GM12878 (cell line): ENCODE measurements at regions not wholly inside any gene's neighbourhood (a gene's known extent, or its start where the extent isn't known, plus 50 kb on each side); places are given as distances from the start of the nearest gene placed in this dataset.

Experiments used
- ATAC-seq: fragments of 200-7000 bp; cut with Tn5 transposase; 3 replicates; pipeline ENCODE4 v1.9.1; 2020; ENCODE audit warnings: mild to moderate bottlenecking, moderate library complexity
- BruUV-seq: library from RNA; stranded (reverse); fragments of 400-500 nt; replicated peaks from 2 replicates; lab custom pipeline; 2021; lab: Mats Ljungman, UMichigan
- CTCF ChIA-PET: fragments of 300-600 bp; sonication (Branson Sonifier 250); formaldehyde crosslinking; extraction: SDS; loops from one replicate; lab custom pipeline; 2021; ENCODE audit warnings: inconsistent platforms; lab: Yijun Ruan, JAX
- POLR2A ChIA-PET: fragments of 350-600 bp; formaldehyde crosslinking; extraction: SDS; loops from one replicate; lab custom pipeline; 2021; ENCODE audit warnings: inconsistent platforms; lab: Charles Lee
- RAD21 ChIA-PET: fragments of 300-600 bp; sonication (Branson Sonifier 250); formaldehyde crosslinking; loops from one replicate; lab custom pipeline; 2023; ENCODE audit warnings: antibody characterized with exemption; ENCODE audit not compliant: unreplicated experiment; lab: Charles Lee
- SMC1A ChIA-PET: fragments of 300-600 bp; sonication (Branson Sonifier 250); formaldehyde crosslinking; loops from one replicate; lab custom pipeline; 2023; ENCODE audit not compliant: unreplicated experiment, uncharacterized antibody; lab: Charles Lee
- DNase-seq: peaks from one replicate; pipeline ENCODE4 v3.0.0-alpha.2; 2011; ENCODE audit warnings: low read depth, low spot score
- FAIRE-seq: peaks from 3 replicates; lab custom pipeline; 2011; peaks lifted over from hg19 to GRCh38; lab: Jason Lieb, UNC
- H2AFZ ChIP-seq: 2 replicates; pipeline ENCODE4 v1.6.0; 2011; ENCODE audit warnings: low read depth, low read length, control low read depth; ENCODE audit not compliant: control insufficient read depth
- H3K27ac ChIP-seq: 2 replicates; pipeline ENCODE4 v1.5.1; 2011; ENCODE audit warnings: control low read depth; ENCODE audit not compliant: control insufficient read depth, insufficient read depth
- H3K27me3 ChIP-seq, 2 experiments: replicated peaks in 1 of 2; 2 replicates each; pipeline versions ENCODE4 v1.6.0 to v1.6.1; 2011; ENCODE audit warnings: low read length in 1 of 2; ENCODE audit not compliant: control insufficient read depth in 2 of 2, insufficient read depth in 2 of 2
- H3K36me3 ChIP-seq, 2 experiments: 2 replicates each; pipeline ENCODE4 v1.5.1; 2011; ENCODE audit warnings: low read length in 1 of 2; ENCODE audit not compliant: control insufficient read depth in 2 of 2, insufficient read depth in 2 of 2
- H3K4me1 ChIP-seq: 2 replicates; pipeline ENCODE4 v1.6.1; 2011; ENCODE audit warnings: mild to moderate bottlenecking, low read length, moderate library complexity, mixed read lengths; ENCODE audit not compliant: control insufficient read depth, insufficient read depth
- H3K4me2 ChIP-seq: 2 replicates; pipeline ENCODE4 v1.6.0; 2011; ENCODE audit warnings: control low read depth; ENCODE audit not compliant: control insufficient read depth, insufficient read depth
- H3K4me3 ChIP-seq: fragments of 200-600 bp; sonication (generic); 2 replicates; pipeline ENCODE4 v1.5.1; 2016
- H3K79me2 ChIP-seq: 2 replicates; pipeline ENCODE4 v1.6.0; 2011; ENCODE audit warnings: low read length; ENCODE audit not compliant: control insufficient read depth, insufficient read depth
- H3K9ac ChIP-seq: 2 replicates; pipeline ENCODE4 v1.8.0; 2011; ENCODE audit warnings: low read length, control low read depth, mixed read lengths; ENCODE audit not compliant: control insufficient read depth, insufficient read depth
- H3K9me3 ChIP-seq: replicated peaks from 3 replicates; pipeline ENCODE4 v1.5.1; 2011; ENCODE audit warnings: mild to moderate bottlenecking, low read length; ENCODE audit not compliant: control insufficient read depth, insufficient read depth
- H4K20me1 ChIP-seq: 2 replicates; pipeline ENCODE4 v1.6.0; 2011; ENCODE audit not compliant: control insufficient read depth, insufficient read depth
- BHLHE40 ChIP-seq, 2 experiments: fragments of 450-650 bp in 1 of 2; IDR thresholded peaks; 2 replicates each; pipeline ENCODE4 v1.6.1; 2011 to 2017; ENCODE audit warnings: low read depth in 2 of 2, borderline replicate concordance in 1 of 2, improper control_type of control experiment in 1 of 2, low read length in 1 of 2, mild to moderate bottlenecking in 1 of 2
- BRCA1 ChIP-seq: IDR thresholded peaks from 2 replicates; pipeline ENCODE4 v1.6.1; 2011; ENCODE audit warnings: low read depth, low read length, improper control_type of control experiment
- CEBPB ChIP-seq, 2 experiments: fragments of 150-350 bp in 1 of 2; IDR thresholded peaks; 2 replicates each; pipeline ENCODE4 v1.6.1; 2012 to 2014; ENCODE audit warnings: low read depth in 2 of 2, low read length in 2 of 2, borderline replicate concordance in 1 of 2, inconsistent platforms in 1 of 2
- EP300 ChIP-seq, 2 experiments: fragments of 150-350 bp in 1 of 2; IDR thresholded peaks; 2 replicates each; pipeline ENCODE4 v1.6.1; 2011 to 2012; ENCODE audit warnings: low read depth in 2 of 2, low read length in 2 of 2, borderline replicate concordance in 1 of 2, improper control_type of control experiment in 1 of 2, inconsistent platforms in 1 of 2; ENCODE audit not compliant: control insufficient read depth in 1 of 2
- FOXK2 ChIP-seq: fragments of 450-650 bp; IDR thresholded peaks from 2 replicates; pipeline ENCODE4 v1.6.1; 2017; ENCODE audit warnings: mild to moderate bottlenecking, moderate library complexity
- FOXM1 ChIP-seq: IDR thresholded peaks from 2 replicates; pipeline ENCODE4 v1.6.1; 2012; ENCODE audit warnings: low read depth, mild to moderate bottlenecking, inconsistent platforms, low read length, moderate library complexity
- MEF2A ChIP-seq: IDR thresholded peaks from 2 replicates; pipeline ENCODE4 v1.6.1; 2011; ENCODE audit warnings: low read depth, mild to moderate bottlenecking, low read length, moderate library complexity; ENCODE audit not compliant: insufficient read depth
- MTA2 ChIP-seq: fragments of 450-650 bp; IDR thresholded peaks from 2 replicates; pipeline ENCODE4 v1.6.1; 2016; ENCODE audit warnings: low read depth, mild to moderate bottlenecking, moderate library complexity
- NRF1 ChIP-seq: conservative IDR thresholded peaks from 2 replicates; pipeline ENCODE4 v1.6.1; 2011; ENCODE audit warnings: mild to moderate bottlenecking, low read depth, low read length, improper control_type of control experiment
- PAX8 ChIP-seq: fragments of 450-650 bp; IDR thresholded peaks from 2 replicates; pipeline ENCODE4 v1.6.1; 2017; ENCODE audit warnings: mild to moderate bottlenecking, moderate library complexity
- PML ChIP-seq: IDR thresholded peaks from 2 replicates; pipeline ENCODE4 v1.6.1; 2012; ENCODE audit warnings: low read length, inconsistent platforms
- SIX5 ChIP-seq: IDR thresholded peaks from 2 replicates; pipeline ENCODE4 v1.6.1; 2011; ENCODE audit warnings: mild to moderate bottlenecking, low read depth, low read length, moderate library complexity; ENCODE audit not compliant: severe bottlenecking
- SPI1 ChIP-seq: IDR thresholded peaks from 2 replicates; pipeline ENCODE4 v1.6.1; 2011; ENCODE audit warnings: low read depth, mild to moderate bottlenecking, low read length, moderate library complexity, borderline replicate concordance; ENCODE audit not compliant: insufficient read depth
- TBL1XR1 ChIP-seq: IDR thresholded peaks from 2 replicates; pipeline ENCODE4 v1.6.1; 2012; ENCODE audit warnings: low read depth, low read length, improper control_type of control experiment
- WGBS: methylation state at CpG from one replicate; pipeline ENCODE4 v1.1.6; 2016; ENCODE audit warnings: low lambda C conversion rate; ENCODE audit not compliant: insufficient replicate concordance, insufficient coverage; ENCODE audit errors: missing lambda C conversion rate; 5-methylcytosine and 5-hydroxymethylcytosine counted together
- in situ Hi-C: fragments of 300-500 bp; cut with MboI; formaldehyde crosslinking; loops from 9 replicates; pipeline ENCODE4 v1.14.3; 2018; ENCODE audit warnings: mixed read lengths
- intact Hi-C: fragments of 100-400 bp; cut with micrococcal nuclease; formaldehyde crosslinking; loops from one replicate; pipeline ENCODE4 v1.14.2; 2022; ENCODE audit not compliant: unreplicated experiment
- TF ChIP-seq, protein P1 (sequence below): fragments of 450-650 bp; IDR thresholded peaks from 2 replicates; pipeline ENCODE4 v1.6.1; 2014; ENCODE audit warnings: mild to moderate bottlenecking

DNA sequence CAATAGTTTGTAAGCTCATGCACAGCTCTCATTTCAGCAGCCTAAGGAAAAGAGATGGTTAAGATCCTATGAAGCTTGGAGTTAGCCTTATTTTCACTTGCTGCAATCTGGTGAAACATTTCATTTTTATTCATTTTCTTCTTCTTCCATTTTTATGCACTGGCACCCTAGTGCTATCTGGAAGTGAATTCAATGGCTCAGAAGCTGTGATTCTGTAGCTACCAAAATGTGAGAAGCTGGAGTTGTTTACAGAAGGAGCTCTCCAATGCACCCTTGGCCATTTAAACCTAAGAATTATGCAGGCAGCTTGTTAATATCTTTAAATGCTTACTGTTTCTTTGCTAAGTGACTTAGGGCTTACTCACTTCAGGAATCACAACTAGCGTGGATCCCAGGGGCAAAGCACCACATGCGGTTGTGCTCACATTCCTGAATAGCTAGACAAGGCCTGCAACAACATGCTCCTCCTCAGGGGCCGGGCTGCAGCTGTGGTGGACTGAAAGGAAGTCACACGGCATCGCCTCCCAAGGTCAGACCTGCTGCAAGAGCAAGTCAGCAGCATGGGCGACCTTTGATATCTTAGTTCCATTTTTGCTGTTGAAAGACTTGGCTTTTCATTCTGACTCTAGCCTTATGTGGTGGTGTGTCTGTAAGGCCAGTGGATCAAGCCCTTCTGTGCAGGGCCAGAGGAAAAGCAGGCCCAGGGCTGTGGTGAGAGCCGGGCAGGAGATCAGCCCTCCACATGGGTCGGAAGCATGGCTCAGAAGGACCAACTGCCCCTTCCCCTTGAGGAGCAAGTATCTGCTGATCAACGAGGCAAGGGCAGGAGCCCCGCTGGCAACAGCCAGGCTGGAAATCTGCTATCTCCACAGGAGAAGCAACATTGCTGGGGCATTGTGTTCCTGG is 91.9 kb upstream of the MBL2 start:
- Histone ChIP-seq H3K27me3 (no peaks in the 10 kb centered on the region), H3K4me2 (no peak overlapping the region), H3K36me3 (no peaks in the 10 kb centered on the region), H3K79me2 (no peaks in the 10 kb centered on the region), H4K20me1 (no peaks in the 10 kb centered on the region), H3K4me3 (no peak overlapping the region), H3K4me1 (no peaks in the 10 kb centered on the region), H2AFZ (no peak overlapping the region), H3K9ac (no peak overlapping the region), H3K9me3 (no peaks in the 10 kb centered on the region; the same call in 2 of the 3 replicates), H3K27ac (no peak overlapping the region)
- FAIRE-seq: no peak
- no peak for TF ChIP-seq BRCA1
- TF ChIP-seq CEBPB (IDR thresholded peaks at IDR 0.05; ENCODE audit: borderline replicate concordance in 1 of 2, low read depth in 2 of 2, low read length in 2 of 2): no peak
- no peak for TF ChIP-seq NRF1
- TF ChIP-seq, protein P1, sequence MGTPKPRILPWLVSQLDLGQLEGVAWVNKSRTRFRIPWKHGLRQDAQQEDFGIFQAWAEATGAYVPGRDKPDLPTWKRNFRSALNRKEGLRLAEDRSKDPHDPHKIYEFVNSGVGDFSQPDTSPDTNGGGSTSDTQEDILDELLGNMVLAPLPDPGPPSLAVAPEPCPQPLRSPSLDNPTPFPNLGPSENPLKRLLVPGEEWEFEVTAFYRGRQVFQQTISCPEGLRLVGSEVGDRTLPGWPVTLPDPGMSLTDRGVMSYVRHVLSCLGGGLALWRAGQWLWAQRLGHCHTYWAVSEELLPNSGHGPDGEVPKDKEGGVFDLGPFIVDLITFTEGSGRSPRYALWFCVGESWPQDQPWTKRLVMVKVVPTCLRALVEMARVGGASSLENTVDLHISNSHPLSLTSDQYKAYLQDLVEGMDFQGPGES: no peak
- TF ChIP-seq SPI1: no peak
- TF ChIP-seq PML: no peak
- TF ChIP-seq MEF2A: no peak
- no peak for TF ChIP-seq FOXK2
- no peak for TF ChIP-seq MTA2
- no peak for TF ChIP-seq TBL1XR1
- no peak for TF ChIP-seq FOXM1
- TF ChIP-seq PAX8: no peak
- TF ChIP-seq BHLHE40 (IDR thresholded peaks at IDR 0.05; ENCODE audit: borderline replicate concordance in 1 of 2, low read depth in 2 of 2, low read length in 1 of 2): no peak
- no peak for TF ChIP-seq EP300 (IDR thresholded peaks at IDR 0.05; ENCODE audit: borderline replicate concordance in 1 of 2, control insufficient read depth in 1 of 2, low read depth in 2 of 2, low read length in 2 of 2)
- TF ChIP-seq SIX5: no peak
- POLR2A ChIA-PET: no interaction called here
- RAD21 ChIA-PET: no interaction called here
- ATAC-seq: peak; percentile 87
- WGBS: 21% methylated on average over 10 of the region's 10 CpGs
- SMC1A ChIA-PET: no interaction called here
- CTCF ChIA-PET: no interaction called here
- in situ Hi-C loops (no loop called here), intact Hi-C loops (no loop called here)
- BruUV-seq: no TSS peak
- DNase-seq: no peak
